GM12865 (cell line): ENCODE measurements at regions not wholly inside any gene's neighbourhood (a gene's known extent, or its start where the extent isn't known, plus 50 kb on each side); places are given as distances from the start of the nearest gene placed in this dataset.
A peak's percentile ranks its signal among the peaks of the same experiment; 100 is the strongest.

Experiments used
- DNase-seq: peaks from one replicate; pipeline ENCODE4 v3.0.0; 2010; ENCODE audit warnings: low read depth
- H3K4me3 ChIP-seq: 2 replicates; pipeline ENCODE4 v1.5.1; 2011; ENCODE audit warnings: mild to moderate bottlenecking, low read depth, low read length, control low read depth
- CTCF ChIP-seq: IDR thresholded peaks from 2 replicates; pipeline ENCODE4 v1.5.1; 2011; ENCODE audit warnings: low read length, control low read depth, low read depth, inconsistent platforms; ENCODE audit not compliant: insufficient read depth; ENCODE audit errors: missing control alignments

GRCh38 chr12:75819512-75819911 lies 212.1 kb downstream of the PHLDA1 start:
- DNase-seq = no peak
- no peak overlapping the region for H3K4me3 ChIP-seq
- TF ChIP-seq CTCF = no peak

GRCh38 chr12:75818863-75819262 lies 212.7 kb downstream of the PHLDA1 start:
- no peak for DNase-seq
- no peak overlapping the region for H3K4me3 ChIP-seq
- TF ChIP-seq CTCF = no peak

GRCh38 chr12:75816897-75817296 lies 214.7 kb downstream of the PHLDA1 start:
- DNase-seq = no peak
- no peak overlapping the region for H3K4me3 ChIP-seq
- no peak for TF ChIP-seq CTCF

- no peak for TF ChIP-seq CTCF
- no peak overlapping the region for H3K4me3 ChIP-seq
- no peak for DNase-seq
Observed at GRCh38 chr12:75815756-75816155, 215.8 kb downstream of the PHLDA1 start.

GRCh38 chr12:75814851-75815754 lies 216.5 kb downstream of the PHLDA1 start:
- TF ChIP-seq CTCF = no peak
- peak; percentile 21 for DNase-seq
- no peak overlapping the region for H3K4me3 ChIP-seq

GRCh38 chr12:75813072-75813471 lies 218.5 kb downstream of the PHLDA1 start:
- H3K4me3 ChIP-seq = no peak overlapping the region
- TF ChIP-seq CTCF = no peak
- peak; percentile 18 for DNase-seq
